Uterus (tissue), 3 donors: ENCODE measurements at regions not wholly inside any gene's neighbourhood (a gene's known extent, or its start where the extent isn't known, plus 50 kb on each side); places are given as distances from the start of the nearest gene placed in this dataset.

Experiments
- DNase-seq, 2 donors: peaks; one replicate each; pipeline ENCODE4 v3.0.0-alpha.2; 2019 to 2020
- H3K27ac ChIP-seq, 2 donors: fragments of 200-600 bp; sonication (generic); 1 replicate in 1 of 2; 2 replicates in 1 of 2; pipeline ENCODE4 v1.5.1; 2016 to 2018
- H3K27me3 ChIP-seq, 2 donors: fragments of 200-600 bp; sonication (generic); one replicate each; pipeline ENCODE4 v1.5.1; 2018 to 2019; ENCODE audit warnings: control low read depth in 1 of 2
- H3K36me3 ChIP-seq, 2 donors: fragments of 200-600 bp; sonication (generic); one replicate each; pipeline ENCODE4 v1.5.1; 2019; ENCODE audit warnings: control low read depth in 1 of 2
- H3K4me1 ChIP-seq, 2 donors: fragments of 200-600 bp; sonication (generic); one replicate each; pipeline ENCODE4 v1.5.1; 2018 to 2019; ENCODE audit warnings: control low read depth in 1 of 2
- H3K4me3 ChIP-seq, 2 donors: fragments of 200-600 bp; sonication (generic); 1 replicate in 1 of 2; 2 replicates in 1 of 2; pipeline ENCODE4 v1.5.1; 2018 to 2019; ENCODE audit warnings: mild to moderate bottlenecking in 1 of 2
- H3K9me3 ChIP-seq, 2 donors: fragments of 200-600 bp; sonication (generic); one replicate each; pipeline ENCODE4 v1.5.1; 2019; ENCODE audit warnings: control low read depth in 1 of 2
- POLR2A ChIP-seq, 2 donors: fragments of 450-650 bp; IDR thresholded peaks; one replicate each; pipeline ENCODE4 v1.6.1; 2016; ENCODE audit warnings: antibody characterized with exemption in 2 of 2, mild to moderate bottlenecking in 1 of 2, moderate library complexity in 1 of 2
- intact Hi-C: fragments of 100-400 bp; cut with DNase I; formaldehyde crosslinking; loops from one replicate; pipeline ENCODE4 v1.15.1; 2023; ENCODE audit warnings: low total_unique reads
- TF ChIP-seq, protein P1 (sequence below), 4 experiments: fragments of 200-600 bp in 2 of 4; fragments of 450-650 bp in 2 of 4; sonication (generic) in 2 of 4; IDR thresholded peaks; one replicate each; pipeline ENCODE4 v1.5.1; 2016 to 2019; ENCODE audit warnings: antibody characterized with exemption in 4 of 4, mild to moderate bottlenecking in 2 of 4, moderate library complexity in 1 of 4
- donor health status: DM: yes; HTN: yes; CAD: no.

DNA sequence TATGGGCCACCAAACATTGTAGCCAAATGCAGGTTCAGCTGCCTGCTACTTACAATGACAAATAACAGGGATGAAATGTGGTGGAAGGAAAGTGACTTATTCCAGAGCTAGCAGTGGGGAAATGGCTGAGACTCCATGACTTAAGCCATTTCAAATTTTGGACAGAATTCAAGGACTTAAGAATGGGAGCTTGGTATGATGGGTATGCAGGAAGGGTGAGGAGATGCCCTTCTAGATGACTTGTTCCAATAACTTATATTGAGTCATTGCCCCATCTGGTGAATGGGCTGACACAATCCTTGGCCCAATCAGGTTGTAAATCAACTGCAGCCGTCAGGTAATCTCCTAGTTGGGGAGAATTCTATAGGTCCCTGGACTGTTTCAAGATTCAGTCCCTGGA lies 230.7 kb upstream of the SGCD start:
- H3K9me3 ChIP-seq: no peaks in the 10 kb centered on the region
- TF ChIP-seq, protein P1, sequence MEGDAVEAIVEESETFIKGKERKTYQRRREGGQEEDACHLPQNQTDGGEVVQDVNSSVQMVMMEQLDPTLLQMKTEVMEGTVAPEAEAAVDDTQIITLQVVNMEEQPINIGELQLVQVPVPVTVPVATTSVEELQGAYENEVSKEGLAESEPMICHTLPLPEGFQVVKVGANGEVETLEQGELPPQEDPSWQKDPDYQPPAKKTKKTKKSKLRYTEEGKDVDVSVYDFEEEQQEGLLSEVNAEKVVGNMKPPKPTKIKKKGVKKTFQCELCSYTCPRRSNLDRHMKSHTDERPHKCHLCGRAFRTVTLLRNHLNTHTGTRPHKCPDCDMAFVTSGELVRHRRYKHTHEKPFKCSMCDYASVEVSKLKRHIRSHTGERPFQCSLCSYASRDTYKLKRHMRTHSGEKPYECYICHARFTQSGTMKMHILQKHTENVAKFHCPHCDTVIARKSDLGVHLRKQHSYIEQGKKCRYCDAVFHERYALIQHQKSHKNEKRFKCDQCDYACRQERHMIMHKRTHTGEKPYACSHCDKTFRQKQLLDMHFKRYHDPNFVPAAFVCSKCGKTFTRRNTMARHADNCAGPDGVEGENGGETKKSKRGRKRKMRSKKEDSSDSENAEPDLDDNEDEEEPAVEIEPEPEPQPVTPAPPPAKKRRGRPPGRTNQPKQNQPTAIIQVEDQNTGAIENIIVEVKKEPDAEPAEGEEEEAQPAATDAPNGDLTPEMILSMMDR (IDR thresholded peaks at IDR 0.05): no peak
- no peak for TF ChIP-seq POLR2A (IDR thresholded peaks at IDR 0.05)
- no peak overlapping the region for H3K27ac ChIP-seq
- no peaks in the 10 kb centered on the region for H3K27me3 ChIP-seq
- no peak overlapping the region for H3K4me3 ChIP-seq
- no peaks in the 10 kb centered on the region for H3K4me1 ChIP-seq
- intact Hi-C loops: no loop called here
- H3K36me3 ChIP-seq: no peaks in the 10 kb centered on the region
- no peak for DNase-seq

DNA sequence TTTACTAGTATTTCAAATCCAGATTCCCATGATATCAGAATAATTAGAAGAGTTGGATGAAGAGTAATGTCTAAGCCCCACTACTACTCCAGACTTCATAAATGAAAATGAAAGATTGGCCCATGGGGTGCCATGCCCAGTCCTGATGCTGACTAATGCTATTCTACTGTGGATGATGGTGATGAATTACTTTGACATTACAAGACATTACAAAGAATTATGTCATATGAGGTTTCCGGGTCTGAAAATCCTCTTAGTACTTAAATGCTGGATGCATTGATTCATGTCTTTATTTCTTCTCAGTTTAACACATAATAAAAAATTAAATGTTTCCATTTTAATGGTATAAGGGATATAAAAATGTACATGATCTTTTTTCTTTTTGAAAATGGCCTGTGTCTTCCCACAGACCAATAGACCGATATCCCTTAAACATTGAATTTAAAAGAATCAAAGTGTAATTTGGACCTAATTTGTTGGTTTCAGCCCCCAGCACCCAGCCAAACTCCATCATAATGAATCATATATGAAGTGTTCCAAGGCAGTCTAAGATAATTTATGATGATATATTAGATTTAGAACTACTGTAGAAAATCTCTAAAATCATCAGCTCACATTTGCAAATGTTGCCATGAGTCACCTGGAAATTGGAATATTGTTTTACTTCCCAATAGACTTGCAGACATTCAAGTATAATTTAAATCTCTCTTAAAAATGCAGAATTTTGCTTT lies 223.6 kb upstream of the SGCD start:
- Histone ChIP-seq H3K36me3 (no peaks in the 10 kb centered on the region), H3K4me3 (no peak overlapping the region), H3K4me1 (no peaks in the 10 kb centered on the region), H3K27ac (no peak overlapping the region), H3K27me3 (no peaks in the 10 kb centered on the region), H3K9me3 (no peaks in the 10 kb centered on the region)
- TF ChIP-seq, protein P1 (IDR thresholded peaks at IDR 0.05): no peak
- no peak for TF ChIP-seq POLR2A (IDR thresholded peaks at IDR 0.05)
- intact Hi-C loops: no loop called here
- no peak for DNase-seq

DNA sequence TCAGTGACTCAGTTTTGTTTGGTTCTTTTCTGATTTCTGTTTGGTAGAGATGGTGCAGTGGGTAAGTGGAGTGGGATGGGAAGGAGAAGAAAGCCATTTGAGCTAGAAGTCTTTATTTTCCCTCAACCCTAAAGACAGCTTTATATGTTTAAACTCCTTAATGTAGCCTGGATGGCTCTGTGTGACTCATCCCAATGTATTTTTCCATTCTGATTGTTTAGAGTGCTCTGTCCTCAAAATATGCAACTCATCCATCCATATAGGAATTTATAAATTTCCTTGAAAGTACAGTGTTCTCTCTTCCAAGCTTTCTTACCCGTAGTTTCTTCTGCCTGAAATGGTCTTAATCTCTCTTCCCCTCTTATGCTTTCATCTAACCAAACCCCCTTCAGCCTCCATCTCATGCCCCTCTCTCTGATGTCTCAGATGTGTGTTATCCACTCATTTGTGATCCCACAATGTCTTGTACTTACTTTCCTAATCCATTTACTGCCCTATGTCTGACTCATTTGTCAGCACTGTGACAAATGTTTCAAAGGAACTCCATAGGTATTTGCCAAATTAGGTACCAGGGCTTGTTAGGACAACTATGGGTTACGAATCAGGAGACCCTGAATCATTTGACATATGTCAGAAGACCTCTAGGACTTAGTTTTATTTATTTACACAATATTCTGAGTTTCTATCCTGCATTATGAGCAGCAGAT lies 217.5 kb upstream of the SGCD start:
- no peak overlapping the region for H3K4me3 ChIP-seq
- intact Hi-C loops: no loop called here
- no peak overlapping the region for H3K27ac ChIP-seq
- no peaks in the 10 kb centered on the region for H3K9me3 ChIP-seq
- no peak for DNase-seq
- TF ChIP-seq, protein P1 (IDR thresholded peaks at IDR 0.05): no peak
- no peak for TF ChIP-seq POLR2A (IDR thresholded peaks at IDR 0.05)
- no peaks in the 10 kb centered on the region for H3K4me1 ChIP-seq
- H3K27me3 ChIP-seq: no peaks in the 10 kb centered on the region
- no peaks in the 10 kb centered on the region for H3K36me3 ChIP-seq

DNA sequence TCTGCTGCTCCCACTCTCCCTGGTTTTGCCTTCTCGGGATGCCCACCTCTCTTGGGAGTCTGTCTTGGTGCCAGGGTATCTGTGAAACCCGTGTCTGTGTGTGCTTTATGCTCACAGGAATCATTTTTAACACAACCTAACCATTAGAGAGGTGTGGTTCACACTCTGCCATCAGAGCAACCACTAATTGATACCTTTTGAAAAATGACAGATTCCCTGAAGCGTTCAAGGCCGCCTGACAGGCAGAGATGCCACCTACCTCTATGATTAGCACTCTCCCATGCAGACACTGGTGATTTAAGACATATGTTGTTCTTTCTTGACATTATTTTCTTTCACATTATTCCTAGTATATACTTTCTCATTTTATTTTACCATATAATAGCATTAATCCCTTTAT lies 207.3 kb upstream of the SGCD start:
- Histone ChIP-seq H3K9me3 (no peaks in the 10 kb centered on the region), H3K4me3 (no peak overlapping the region), H3K27ac (no peak overlapping the region), H3K36me3 (no peaks in the 10 kb centered on the region), H3K27me3 (no peaks in the 10 kb centered on the region), H3K4me1 (no peaks in the 10 kb centered on the region)
- no peak for DNase-seq
- TF ChIP-seq, protein P1 (IDR thresholded peaks at IDR 0.05): no peak
- no peak for TF ChIP-seq POLR2A (IDR thresholded peaks at IDR 0.05)
- intact Hi-C loops: no loop called here

DNA sequence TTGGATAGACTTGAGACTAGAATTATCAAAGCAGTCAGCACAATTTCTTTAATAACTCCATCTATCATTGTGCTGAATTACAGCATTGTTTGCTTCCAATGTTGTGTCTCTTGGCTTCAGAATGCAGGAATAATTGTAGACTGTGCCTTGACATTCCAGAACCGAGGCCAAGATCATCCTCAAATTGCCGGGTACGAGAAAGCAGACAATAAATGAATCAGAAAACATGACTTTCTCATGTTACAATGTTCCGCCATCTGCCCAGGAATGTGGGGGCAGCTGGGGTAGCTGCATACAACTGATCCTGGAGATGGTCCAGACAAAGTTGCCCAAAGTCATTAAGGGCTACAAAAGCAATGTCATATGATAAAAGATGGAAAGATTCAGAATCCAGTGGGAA lies 206.2 kb upstream of the SGCD start:
- no peak overlapping the region for H3K4me3 ChIP-seq
- no peak for DNase-seq
- no peaks in the 10 kb centered on the region for H3K9me3 ChIP-seq
- intact Hi-C loops: no loop called here
- no peaks in the 10 kb centered on the region for H3K27me3 ChIP-seq
- H3K27ac ChIP-seq: no peak overlapping the region
- H3K36me3 ChIP-seq: no peaks in the 10 kb centered on the region
- no peak for TF ChIP-seq POLR2A (IDR thresholded peaks at IDR 0.05)
- TF ChIP-seq, protein P1 (IDR thresholded peaks at IDR 0.05): no peak
- no peaks in the 10 kb centered on the region for H3K4me1 ChIP-seq
